Cardiac fibroblast (primary cell): ENCODE measurements at regions not wholly inside any gene's neighbourhood (a gene's known extent, or its start where the extent isn't known, plus 50 kb on each side); places are given as distances from the start of the nearest gene placed in this dataset.

Experiments used
- DNase-seq, 2 donors: peaks; one replicate each; pipeline versions ENCODE4 v3.0.0 to v3.0.0-alpha.2; 2010; ENCODE audit warnings: low read depth in 2 of 2
- H3K4me3 ChIP-seq, 2 donors: replicated peaks in 1 of 2; 1 replicate in 1 of 2; 2 replicates in 1 of 2; pipeline ENCODE4 v1.5.1; 2011; ENCODE audit warnings: low read depth in 2 of 2, low read length in 2 of 2, mild to moderate bottlenecking in 2 of 2, moderate library complexity in 1 of 2
- CTCF ChIP-seq: IDR thresholded peaks from one replicate; pipeline ENCODE4 v1.5.1; 2011; ENCODE audit warnings: low read depth, mild to moderate bottlenecking, low read length, inconsistent platforms

GRCh38 chr5:98517560-98518366 lies 255.7 kb upstream of the RGMB start:
- no peak overlapping the region for H3K4me3 ChIP-seq
- TF ChIP-seq CTCF, result no peak
- DNase-seq, result no peak

GRCh38 chr5:98518754-98519153 lies 254.7 kb upstream of the RGMB start:
- DNase-seq, result no peak
- no peak for TF ChIP-seq CTCF
- H3K4me3 ChIP-seq, result no peak overlapping the region

- TF ChIP-seq CTCF, result no peak
- no peak overlapping the region for H3K4me3 ChIP-seq
- DNase-seq, result no peak
Observed at GRCh38 chr5:98519571-98519970, 253.9 kb upstream of the RGMB start.

GRCh38 chr5:98521821-98522220 lies 251.6 kb upstream of the RGMB start:
- no peak overlapping the region for H3K4me3 ChIP-seq
- no peak for TF ChIP-seq CTCF
- DNase-seq, result no peak

GRCh38 chr5:98524773-98525172 lies 248.7 kb upstream of the RGMB start:
- no peak overlapping the region for H3K4me3 ChIP-seq
- no peak for TF ChIP-seq CTCF
- no peak for DNase-seq

- no peak for DNase-seq
- H3K4me3 ChIP-seq, result no peak overlapping the region
- TF ChIP-seq CTCF, result no peak
Observed at GRCh38 chr5:98527846-98528245, 245.6 kb upstream of the RGMB start.

- TF ChIP-seq CTCF, result no peak
- DNase-seq, result no peak
- no peak overlapping the region for H3K4me3 ChIP-seq
Observed at GRCh38 chr5:98529321-98529720, 244.1 kb upstream of the RGMB start.
